Activated CD8-positive, alpha-beta memory T cell treated with anti-CD3 and anti-CD28 coated beads, Interleukin-2, amount 50 U/mL, for 4 hours (primary cell): ENCODE measurements at regions not wholly inside any gene's neighbourhood (a gene's known extent, or its start where the extent isn't known, plus 50 kb on each side); places are given as distances from the start of the nearest gene placed in this dataset.
"Not testable (repeated sequence)": the region's sequence is repeated elsewhere in the genome, so short reads cannot be mapped to it uniquely, and the experiment has no call there.

Experiments used
- DNase-seq: peaks from one replicate; pipeline ENCODE4 v3.0.0-alpha.2; 2020

DNA sequence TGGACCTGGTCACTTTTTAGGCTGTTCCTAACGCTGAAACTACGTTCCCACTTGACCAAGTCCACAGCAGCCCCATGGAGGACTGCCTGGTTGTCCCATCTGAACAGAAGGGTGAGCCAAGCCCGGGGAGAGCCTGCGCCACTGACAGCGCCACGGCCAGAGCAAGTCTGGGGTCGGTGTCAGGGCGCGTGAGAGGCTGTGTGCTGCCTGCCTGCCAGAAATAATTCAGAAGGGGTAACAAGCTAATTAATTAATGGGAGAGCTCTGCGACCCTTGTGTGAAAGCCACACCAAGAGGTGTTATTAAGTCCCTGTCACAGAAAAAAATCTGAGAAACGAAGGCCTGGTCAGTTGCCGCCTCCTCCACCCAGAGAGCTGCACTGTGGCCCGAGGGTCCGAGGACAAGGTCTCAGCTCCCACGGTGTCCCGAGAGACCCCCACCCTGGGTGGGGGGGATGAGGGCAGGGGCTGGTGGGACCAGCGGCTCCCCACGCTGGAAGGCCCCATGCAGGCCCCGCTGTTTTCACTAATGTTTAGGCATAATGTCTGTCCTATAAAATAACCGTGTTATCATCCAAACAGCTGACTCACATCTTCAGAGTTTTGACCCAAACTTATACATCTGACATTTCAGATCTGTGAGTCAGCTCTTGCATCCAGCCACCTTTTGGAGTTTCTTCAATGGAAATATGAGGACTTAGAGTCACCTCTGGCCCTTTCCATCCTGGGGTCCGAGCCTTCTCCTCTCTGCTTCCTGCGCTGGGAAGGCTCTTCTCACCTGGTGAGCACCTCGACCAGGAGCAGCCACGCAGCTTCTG, 58.5 kb downstream of the DLL1 start:
- no peak for DNase-seq

GRCh38 chr6:170231293-170232185, 59.3 kb downstream of the DLL1 start:
- DNase-seq, result no peak

DNA sequence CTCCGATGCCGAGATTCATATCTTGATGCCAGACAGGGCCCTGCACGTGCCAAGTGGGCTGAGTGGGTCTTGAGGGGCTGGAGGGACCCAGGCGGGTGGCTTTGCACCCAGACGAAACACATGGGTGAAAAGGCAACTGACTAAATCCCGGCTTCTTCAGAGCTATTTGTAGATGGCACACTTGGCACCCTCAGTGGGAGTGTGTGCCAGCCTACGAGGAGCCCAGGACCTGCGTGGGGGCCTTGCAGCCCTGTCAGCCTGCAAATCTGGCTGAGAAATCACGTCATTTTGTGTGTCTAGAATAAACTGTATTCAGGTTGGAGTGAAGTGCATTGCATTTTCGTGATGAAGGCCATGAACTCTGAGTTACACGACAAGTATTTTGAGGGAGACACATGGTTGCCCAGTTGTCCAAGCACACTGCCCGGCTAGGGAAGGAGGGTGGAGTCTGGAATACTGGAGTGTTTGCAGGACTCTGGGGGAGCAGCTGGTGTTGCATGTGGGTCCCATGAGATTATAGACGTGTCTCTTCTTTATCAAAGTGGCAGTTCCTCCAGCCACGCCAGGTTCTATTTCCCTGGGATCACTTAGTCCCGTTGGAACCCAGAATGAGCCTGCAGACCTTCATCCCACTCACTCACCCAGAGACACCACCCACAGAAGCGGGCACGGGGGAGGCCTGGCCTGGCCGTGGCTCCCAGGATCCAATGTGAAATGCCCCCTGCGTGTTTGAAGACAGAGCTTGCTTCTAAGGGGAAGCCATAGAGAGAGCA, 60.2 kb downstream of the DLL1 start:
- no peak for DNase-seq

- DNase-seq, result no peak
Observed at GRCh38 chr6:170229851-170230519, 60.9 kb downstream of the DLL1 start.

DNA sequence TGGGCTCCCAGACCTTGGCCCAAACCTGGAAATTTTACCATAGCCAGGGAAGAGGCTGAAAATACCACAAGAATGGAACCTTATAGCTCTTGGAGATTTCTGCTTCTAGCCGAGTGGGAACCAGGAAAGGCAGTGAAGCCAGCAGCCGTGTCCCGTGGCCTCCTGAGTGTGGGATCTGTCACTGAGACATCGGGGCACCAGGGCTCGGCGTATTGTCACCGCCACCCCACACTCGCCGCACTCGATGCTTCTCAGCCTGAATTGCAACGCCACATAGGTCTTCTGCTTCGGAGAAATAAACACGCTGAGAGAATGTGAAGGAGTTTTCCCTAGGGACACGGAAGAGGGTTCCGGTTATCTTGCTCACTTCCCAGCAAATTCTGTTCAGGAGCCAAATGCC, 61.5 kb downstream of the DLL1 start:
- no peak for DNase-seq

GRCh38 chr6:170228946-170229310, 62.0 kb downstream of the DLL1 start:
- no peak for DNase-seq

DNA sequence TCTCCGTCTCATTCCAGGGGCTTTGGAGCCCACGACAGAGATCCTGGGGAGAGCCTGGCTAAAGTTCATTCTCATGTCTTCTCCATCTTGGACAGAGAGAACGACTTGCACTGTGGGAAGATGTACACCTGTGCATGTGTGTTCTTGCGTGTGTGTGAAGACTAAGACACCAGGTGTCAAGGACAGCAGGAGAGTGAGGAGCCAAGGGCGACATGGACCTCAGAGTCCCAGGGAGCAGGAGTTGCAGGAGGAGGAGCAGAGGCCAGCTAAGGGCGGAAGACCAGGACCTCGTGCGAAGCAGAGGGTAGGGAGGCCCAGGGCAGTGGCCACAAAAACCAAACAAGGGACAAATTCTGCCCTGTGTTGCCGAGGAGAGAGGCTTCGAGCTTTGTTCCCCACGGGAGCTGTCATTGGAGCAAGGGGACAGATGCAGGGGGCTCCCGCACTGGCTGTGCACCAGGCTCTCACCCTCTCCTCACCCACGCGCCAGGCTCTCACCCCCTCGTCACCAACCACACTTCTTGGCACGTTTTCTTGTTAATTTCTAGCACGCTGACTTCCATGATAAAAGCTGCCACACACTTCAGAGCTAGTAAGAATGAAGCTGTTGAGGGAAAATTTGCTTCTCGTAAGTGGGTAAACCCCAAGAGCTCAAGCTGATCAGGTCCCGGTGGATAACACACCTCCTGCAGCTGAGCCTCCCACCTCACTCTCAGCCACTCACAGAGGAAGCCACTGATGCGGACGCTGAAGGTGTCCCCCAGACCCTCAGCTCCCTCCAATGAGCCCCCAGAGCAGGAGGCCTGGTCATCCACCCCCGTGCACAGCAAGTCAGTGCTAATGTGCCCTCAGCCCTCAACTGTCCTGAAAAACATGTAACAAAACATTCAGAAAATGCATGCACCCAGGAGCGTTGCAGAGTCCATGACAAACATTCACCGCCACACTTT, 62.6 kb downstream of the DLL1 start:
- DNase-seq, result no peak

DNA sequence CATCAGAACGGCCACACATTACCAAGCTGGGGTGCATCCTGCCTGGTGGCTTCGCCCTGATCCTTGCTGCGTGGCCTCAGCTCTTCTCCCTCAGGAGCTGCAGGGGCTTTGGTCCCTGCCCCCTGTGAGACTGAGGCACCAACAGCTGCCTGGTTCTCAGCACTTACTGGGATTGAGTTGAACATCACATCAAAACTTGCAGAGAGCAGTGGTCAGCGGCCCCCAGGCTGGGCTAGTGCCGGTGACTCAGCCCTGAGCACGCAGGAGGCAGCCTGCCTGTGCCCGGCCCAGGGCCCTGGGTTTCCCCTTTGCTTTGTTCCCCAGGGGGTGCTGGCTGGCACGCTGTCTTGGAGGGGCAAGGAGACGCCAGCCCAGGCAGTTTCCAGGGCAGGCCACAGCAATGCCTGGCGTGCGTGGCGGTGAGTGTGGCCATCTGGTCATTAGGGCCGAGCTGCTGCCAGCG, 63.3 kb downstream of the DLL1 start:
- DNase-seq, result no peak

GRCh38 chr6:170226647-170227046, 64.2 kb downstream of the DLL1 start:
- peak; percentile 3 for DNase-seq

DNA sequence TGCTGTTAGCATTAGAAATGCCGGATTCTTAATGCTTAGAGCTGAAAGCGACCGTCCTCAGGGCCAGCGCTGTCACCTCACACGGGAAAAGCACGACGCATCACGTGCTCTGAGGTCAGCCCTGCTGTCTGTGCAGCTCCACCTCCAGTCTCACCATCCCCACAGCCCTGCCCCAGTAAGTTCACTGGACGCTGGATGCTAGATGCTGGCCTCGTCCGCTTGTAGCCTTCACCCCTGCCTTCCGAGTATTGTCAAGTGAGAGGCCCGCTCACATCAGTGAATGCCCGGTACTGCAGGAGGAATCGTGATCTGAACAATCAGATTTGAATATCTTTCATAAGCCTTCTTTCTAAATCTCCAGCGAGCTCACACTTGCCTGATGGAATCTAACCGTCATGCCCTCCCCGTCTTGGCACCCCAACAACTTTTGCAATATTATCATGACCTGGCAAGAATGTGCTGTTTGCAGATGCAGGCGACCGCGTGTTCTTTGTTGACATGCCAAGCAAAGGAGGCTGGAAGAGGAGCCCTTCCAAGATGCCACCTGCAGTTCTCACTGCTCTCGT, 64.9 kb downstream of the DLL1 start:
- peak; percentile 4 for DNase-seq

DNA sequence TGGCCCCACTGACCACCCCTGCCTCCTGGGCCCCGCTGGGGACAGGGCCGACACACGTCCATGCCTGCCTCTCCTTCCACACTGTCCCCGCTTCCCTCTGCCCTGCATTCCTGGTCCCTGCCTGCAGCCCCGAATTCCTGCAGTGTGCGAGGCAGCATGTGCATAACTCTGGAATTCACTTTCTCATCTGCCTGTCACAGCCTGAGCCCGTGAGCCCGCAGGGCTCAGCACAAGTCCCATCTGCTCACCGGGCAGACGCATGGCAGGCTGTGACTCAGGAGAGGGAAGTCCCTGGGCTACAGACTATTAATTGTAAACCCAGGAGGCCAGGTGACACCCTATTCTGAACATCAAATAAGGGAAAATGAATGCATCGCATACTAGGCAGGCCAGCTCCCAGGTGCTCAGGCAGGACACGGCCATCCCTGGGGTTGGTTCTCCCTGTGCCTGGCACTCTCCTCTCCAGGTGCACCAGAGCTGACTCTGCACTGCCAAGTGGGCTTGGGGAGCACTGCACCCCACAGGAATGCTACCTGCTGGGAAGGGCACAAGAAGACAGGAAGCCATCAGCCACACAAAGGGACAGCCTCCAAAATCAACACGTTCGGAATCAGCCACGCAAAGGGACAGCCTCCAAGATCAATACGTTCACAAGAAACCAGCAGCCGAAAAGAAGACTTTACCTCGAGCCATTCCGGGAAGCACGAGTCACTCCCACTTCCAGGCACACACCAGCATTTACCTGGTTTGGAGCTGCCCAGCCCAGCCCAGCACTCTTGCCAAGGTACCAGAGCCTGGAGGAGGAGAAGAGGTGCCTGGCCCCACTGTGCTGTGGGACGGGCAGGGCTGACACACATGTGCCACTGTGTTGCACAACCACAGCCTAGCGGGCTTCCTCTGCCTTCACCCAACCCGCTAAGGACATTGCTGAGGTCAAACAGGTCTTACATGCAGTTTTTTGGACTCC, 65.9 kb downstream of the DLL1 start:
- DNase-seq, result peak; percentile 12

DNA sequence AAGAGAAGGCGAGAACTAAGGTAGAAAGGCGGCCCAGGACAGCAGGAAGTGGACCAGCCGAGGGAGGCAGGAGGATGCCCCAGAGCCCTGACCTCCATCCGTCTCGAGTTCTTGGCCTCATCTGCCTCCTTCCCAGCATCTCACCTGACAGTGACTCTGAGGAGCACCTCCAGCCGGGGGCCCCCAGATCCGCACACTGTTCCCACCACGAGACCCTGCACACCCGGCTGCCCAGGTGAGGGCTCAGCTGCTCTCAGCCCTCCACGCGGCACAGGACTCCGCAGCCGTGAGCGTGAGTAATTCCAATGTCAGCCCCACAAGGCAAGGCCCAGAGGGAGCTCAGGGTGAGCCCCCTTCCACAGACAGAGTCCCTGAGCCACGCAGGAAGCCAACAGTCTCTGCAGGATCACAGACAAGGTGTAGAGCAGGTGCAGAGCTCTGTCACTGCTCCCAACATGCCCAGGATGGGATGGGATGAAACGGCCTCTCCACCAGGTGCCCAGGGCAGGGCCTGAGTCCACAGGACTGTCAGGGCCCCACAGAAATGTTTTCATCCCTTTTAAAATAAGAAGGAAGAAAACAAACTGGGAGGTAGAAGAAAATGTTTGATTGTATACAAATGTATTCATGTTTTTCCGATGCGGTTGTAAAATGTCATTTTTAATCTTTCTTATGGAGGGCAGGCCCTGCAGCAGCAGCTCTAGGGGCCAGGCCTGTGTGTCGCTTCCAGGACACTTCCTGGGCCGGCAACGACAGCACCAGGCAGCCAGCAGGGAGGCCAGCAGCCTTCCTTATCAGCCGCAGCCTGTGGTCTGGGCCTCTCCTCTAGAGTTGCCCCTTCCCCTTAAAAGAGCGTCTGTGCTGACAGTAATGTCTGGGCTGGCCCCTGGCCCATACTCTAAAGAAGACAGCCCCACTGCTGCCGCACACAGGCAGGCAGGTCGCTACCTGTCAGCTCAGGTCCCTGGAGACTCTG, 66.9 kb downstream of the DLL1 start:
- DNase-seq, result peak; percentile 10

DNA sequence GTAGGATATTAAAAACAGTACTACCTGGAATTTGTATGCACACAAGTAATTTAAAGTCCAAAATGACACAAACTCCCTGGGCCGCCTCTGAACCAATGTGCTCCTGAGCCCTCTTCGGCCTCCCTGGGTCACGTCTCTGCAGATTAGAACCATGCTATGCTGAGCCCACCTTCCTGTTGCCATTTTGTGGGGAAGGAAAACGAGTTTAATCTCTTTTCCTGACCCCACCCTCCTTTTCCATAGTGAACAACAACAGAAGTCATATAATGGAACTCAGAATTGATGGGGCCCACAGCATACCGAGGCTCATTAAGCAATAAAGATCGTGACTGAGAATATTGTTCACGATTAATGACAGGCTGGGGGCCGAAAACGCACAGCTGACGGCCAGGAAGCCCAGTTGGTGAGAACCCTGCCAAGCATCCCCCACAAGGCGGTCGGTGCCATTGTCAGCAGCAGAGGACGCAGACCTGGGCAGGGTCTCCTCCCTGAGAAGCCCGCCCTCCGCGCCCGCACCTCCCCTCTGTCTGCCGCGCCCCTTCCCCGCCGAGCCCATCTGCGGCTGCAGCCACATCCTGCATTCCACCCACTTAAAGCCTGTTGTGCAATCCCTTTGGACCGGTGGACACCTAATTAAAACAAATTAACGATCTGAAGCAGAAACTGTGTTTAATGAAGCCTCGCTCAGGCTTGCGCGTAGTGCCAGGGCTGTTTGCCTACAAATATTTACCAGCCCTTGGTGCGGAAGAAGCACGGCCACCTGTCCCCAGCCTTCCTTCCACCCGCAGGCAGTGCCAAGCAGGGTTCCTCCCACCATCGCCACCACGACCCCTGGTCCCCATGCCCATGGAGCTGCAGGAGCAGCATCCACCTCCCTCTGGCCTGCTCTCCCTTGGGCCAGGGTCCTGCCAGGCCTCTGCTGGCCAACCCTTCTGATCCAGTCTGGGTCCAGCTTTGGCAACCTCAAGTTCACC, 68.1 kb downstream of the DLL1 start:
- DNase-seq, result peak; percentile 11

DNA sequence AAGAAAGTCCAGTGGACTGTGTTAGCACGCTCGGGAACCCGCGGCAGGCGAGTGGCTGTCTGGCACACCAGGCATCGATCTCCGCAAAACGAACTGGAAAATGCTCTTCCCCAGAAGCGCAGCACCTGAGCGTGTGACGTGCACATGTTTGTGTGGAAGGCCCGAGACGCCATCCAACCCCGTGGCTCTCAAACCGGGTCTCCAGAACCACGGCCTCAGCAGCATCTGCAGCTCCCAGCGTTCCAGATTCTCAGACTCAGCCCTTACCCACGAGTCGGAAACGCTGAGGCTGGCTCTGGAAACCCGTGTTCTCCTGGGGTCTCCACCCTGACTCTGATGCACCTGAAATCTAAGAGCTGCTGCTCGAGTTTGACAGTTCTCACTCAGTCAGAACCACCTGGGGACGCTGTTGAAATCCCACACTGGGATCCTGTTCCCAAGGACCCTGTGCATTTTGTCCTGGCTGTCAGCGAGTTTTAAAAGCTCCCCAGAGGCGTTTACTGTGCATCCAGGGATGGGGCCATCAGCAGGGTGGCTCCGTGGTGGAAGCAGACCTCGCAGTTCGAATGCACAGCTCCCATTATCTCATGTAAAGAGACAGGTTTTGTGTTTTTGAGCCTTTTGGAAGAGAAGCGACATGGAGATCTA, 69.0 kb downstream of the DLL1 start:
- DNase-seq, result peak; percentile 6

- peak; percentile 4 for DNase-seq
Observed at GRCh38 chr6:170221052-170221752, 69.7 kb downstream of the DLL1 start.

- DNase-seq, result not testable (repeated sequence)
Observed at GRCh38 chr6:170213637-170214018, 77.2 kb downstream of the DLL1 start.
